ENCODE measurements at regions not wholly inside any gene's neighbourhood (a gene's known extent, or its start where the extent isn't known, plus 50 kb on each side); places are given as distances from the start of the nearest gene placed in this dataset.

GRCh38 chr6:102799051-102799450, 1405.5 kb downstream of the GRIK2 start:
- H3K27me3 ChIP-seq = no peaks in the 10 kb centered on the region
- no peak for DNase-seq
- no peak overlapping the region for H3K4me3 ChIP-seq (ENCODE audit: low read depth, low read length)

GRCh38 chr6:102798636-102799035, 1405.1 kb downstream of the GRIK2 start:
- H3K4me3 ChIP-seq (ENCODE audit: low read depth, low read length) = no peak overlapping the region

More at GRCh38 chr6:102799051-102799450, 1405.5 kb downstream of the GRIK2 start:
- Histone ChIP-seq H3K4me1 (no peaks in the 10 kb centered on the region; the same call in 1 of the 2 replicates), H3K9me3 (no peaks in the 10 kb centered on the region; the same call in 1 of the 2 replicates), H3K36me3 (no peaks in the 10 kb centered on the region)
- no peak for TF ChIP-seq CTCF (IDR thresholded peaks at IDR 0.05; ENCODE audit: low read depth, low read length)

GRCh38 chr6:102793752-102794151, 1400.2 kb downstream of the GRIK2 start:
- Histone ChIP-seq H3K27me3 (no peaks in the 10 kb centered on the region), H3K36me3 (no peaks in the 10 kb centered on the region), H3K4me1 (no peaks in the 10 kb centered on the region; the same call in 1 of the 2 replicates), H3K9me3 (no peaks in the 10 kb centered on the region), H3K4me3 (ENCODE audit: low read depth, low read length) (no peak overlapping the region)
- TF ChIP-seq CTCF (IDR thresholded peaks at IDR 0.05; ENCODE audit: low read depth, low read length) = no peak
- no peak for DNase-seq

More at GRCh38 chr6:102798636-102799035, 1405.1 kb downstream of the GRIK2 start:
- DNase-seq = no peak
- Histone ChIP-seq H3K4me1 (no peaks in the 10 kb centered on the region; the same call in 1 of the 2 replicates), H3K27me3 (no peaks in the 10 kb centered on the region), H3K36me3 (no peaks in the 10 kb centered on the region), H3K9me3 (no peaks in the 10 kb centered on the region; the same call in 1 of the 2 replicates)
- no peak for TF ChIP-seq CTCF (IDR thresholded peaks at IDR 0.05; ENCODE audit: low read depth, low read length)

- no peak for TF ChIP-seq CTCF (IDR thresholded peaks at IDR 0.05; ENCODE audit: low read depth, low read length)
These were observed 1380.8 kb downstream of the GRIK2 start for GRCh38 chr6:102774326-102774725.

GRCh38 chr6:102773636-102774035, 1380.1 kb downstream of the GRIK2 start:
- DNase-seq = no peak
- H3K27me3 ChIP-seq = no peaks in the 10 kb centered on the region
- H3K9me3 ChIP-seq = no peaks in the 10 kb centered on the region
- H3K4me1 ChIP-seq = no peaks in the 10 kb centered on the region
- TF ChIP-seq CTCF (IDR thresholded peaks at IDR 0.05; ENCODE audit: low read depth, low read length) = no peak
- no peak overlapping the region for H3K4me3 ChIP-seq (ENCODE audit: low read depth, low read length)
- no peaks in the 10 kb centered on the region for H3K36me3 ChIP-seq

More at GRCh38 chr6:102774326-102774725, 1380.8 kb downstream of the GRIK2 start:
- no peak for DNase-seq
- Histone ChIP-seq H3K27me3 (no peaks in the 10 kb centered on the region), H3K4me3 (ENCODE audit: low read depth, low read length) (no peak overlapping the region), H3K4me1 (no peaks in the 10 kb centered on the region), H3K36me3 (no peaks in the 10 kb centered on the region), H3K9me3 (no peaks in the 10 kb centered on the region)

GRCh38 chr6:102766963-102767362, 1373.5 kb downstream of the GRIK2 start:
- no peaks in the 10 kb centered on the region for H3K9me3 ChIP-seq
- no peak for TF ChIP-seq CTCF (IDR thresholded peaks at IDR 0.05; ENCODE audit: low read depth, low read length)
- no peak for DNase-seq
- no peaks in the 10 kb centered on the region for H3K36me3 ChIP-seq
- no peaks in the 10 kb centered on the region for H3K27me3 ChIP-seq
- H3K4me3 ChIP-seq (ENCODE audit: low read depth, low read length) = no peak overlapping the region
- H3K4me1 ChIP-seq = no peaks in the 10 kb centered on the region

Measured in BE2C (cell line).